HFF-Myc (cell line): ENCODE measurements at regions not wholly inside any gene's neighbourhood (a gene's known extent, or its start where the extent isn't known, plus 50 kb on each side); places are given as distances from the start of the nearest gene placed in this dataset.

Experiments
- DNase-seq: peaks from one replicate; pipeline ENCODE4 v3.0.0-alpha.2; 2011; ENCODE audit warnings: low read depth; ENCODE audit errors: extremely low read depth
- H3K4me3 ChIP-seq: replicated peaks from 2 replicates; pipeline ENCODE4 v1.5.1; 2011; ENCODE audit warnings: low read depth, mild to moderate bottlenecking, control low read depth, low read length
- CTCF ChIP-seq: IDR thresholded peaks from 2 replicates; pipeline ENCODE4 v1.5.1; 2012; ENCODE audit warnings: mild to moderate bottlenecking, low read depth, low read length, control low read depth; ENCODE audit errors: missing control alignments

- no peak for TF ChIP-seq CTCF
- no peak overlapping the region for H3K4me3 ChIP-seq
- no peak for DNase-seq
These were observed 776.6 kb downstream of the TSN start for GRCh38 chr2:122532072-122532344.

- no peak overlapping the region for H3K4me3 ChIP-seq
- DNase-seq: no peak
- TF ChIP-seq CTCF: no peak
These were observed 777.0 kb downstream of the TSN start for GRCh38 chr2:122532481-122532880.

GRCh38 chr2:122535960-122536505 is 780.6 kb downstream of the TSN start:
- DNase-seq: no peak
- no peak for TF ChIP-seq CTCF
- H3K4me3 ChIP-seq: no peak overlapping the region

- no peak for DNase-seq
- no peak overlapping the region for H3K4me3 ChIP-seq
- no peak for TF ChIP-seq CTCF
These were observed 783.9 kb downstream of the TSN start for GRCh38 chr2:122539311-122539710.

- no peak for DNase-seq
- TF ChIP-seq CTCF: no peak
- H3K4me3 ChIP-seq: no peak overlapping the region
These were observed 784.5 kb downstream of the TSN start for GRCh38 chr2:122539920-122540319.

- DNase-seq: no peak
- no peak for TF ChIP-seq CTCF
- no peak overlapping the region for H3K4me3 ChIP-seq
These were observed 786.8 kb downstream of the TSN start for GRCh38 chr2:122542236-122542635.

- DNase-seq: no peak
- TF ChIP-seq CTCF: no peak
These were observed 787.2 kb downstream of the TSN start for GRCh38 chr2:122542646-122543045.

More at GRCh38 chr2:122542646-122543045, 787.2 kb downstream of the TSN start:
- H3K4me3 ChIP-seq: no peak overlapping the region
